NT2/D1 (cell line): ENCODE measurements at regions not wholly inside any gene's neighbourhood (a gene's known extent, or its start where the extent isn't known, plus 50 kb on each side); places are given as distances from the start of the nearest gene placed in this dataset.

Source experiments
- YY1 ChIP-seq: IDR thresholded peaks from 2 replicates; pipeline ENCODE4 v1.6.1; 2011; ENCODE audit not compliant: insufficient read length, insufficient read depth
- ZNF274 ChIP-seq: IDR thresholded peaks from 2 replicates; pipeline ENCODE4 v1.6.1; 2011; ENCODE audit warnings: mild to moderate bottlenecking, low read depth, low read length

DNA sequence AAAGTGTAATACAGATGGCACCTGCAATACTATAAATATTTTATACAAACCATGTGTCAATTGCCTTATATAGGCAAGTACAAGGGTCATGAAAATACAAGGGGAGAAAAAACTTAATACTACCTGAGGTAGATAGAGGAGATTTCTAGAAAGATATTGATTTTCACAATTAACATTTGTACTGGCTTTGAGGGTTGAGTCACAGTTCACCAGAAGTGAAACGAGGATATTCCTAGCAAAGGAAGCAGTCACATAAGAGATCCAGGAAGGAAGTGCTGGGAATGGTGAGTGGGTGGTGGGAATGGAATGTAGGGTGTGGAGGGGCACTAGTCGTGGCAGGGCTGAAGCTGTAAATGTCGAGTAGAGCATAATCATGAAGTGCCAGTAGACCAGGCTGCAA lies 108.7 kb downstream of the P2RY1 start:
- TF ChIP-seq ZNF274 (no peak), YY1 (no peak)
